HFF-Myc (cell line): ENCODE measurements at regions not wholly inside any gene's neighbourhood (a gene's known extent, or its start where the extent isn't known, plus 50 kb on each side); places are given as distances from the start of the nearest gene placed in this dataset.

Experiments used
- DNase-seq: peaks from one replicate; pipeline ENCODE4 v3.0.0-alpha.2; 2011; ENCODE audit warnings: low read depth; ENCODE audit errors: extremely low read depth
- H3K4me3 ChIP-seq: replicated peaks from 2 replicates; pipeline ENCODE4 v1.5.1; 2011; ENCODE audit warnings: low read depth, mild to moderate bottlenecking, control low read depth, low read length
- CTCF ChIP-seq: IDR thresholded peaks from 2 replicates; pipeline ENCODE4 v1.5.1; 2012; ENCODE audit warnings: mild to moderate bottlenecking, low read depth, low read length, control low read depth; ENCODE audit errors: missing control alignments

DNA sequence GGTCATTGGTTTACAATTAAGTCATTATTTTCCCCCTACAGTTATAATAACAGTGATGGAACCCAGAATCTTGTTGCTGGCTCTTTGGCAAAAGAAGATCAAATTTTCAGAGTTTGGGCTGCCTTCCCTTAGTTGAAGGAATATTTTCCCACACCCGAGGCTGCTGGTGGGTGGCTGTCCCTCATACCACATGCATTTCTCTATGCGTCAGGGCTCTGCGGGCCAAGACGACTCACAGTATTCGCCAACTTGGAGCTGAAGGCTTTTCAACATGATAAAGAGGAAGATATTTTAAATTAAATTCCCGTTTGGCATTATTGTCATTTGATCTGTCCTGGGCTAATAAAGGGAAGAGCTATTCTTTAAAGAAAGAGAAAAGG, 102.2 kb upstream of the SASH1 start:
- no peak overlapping the region for H3K4me3 ChIP-seq
- no peak for TF ChIP-seq CTCF
- no peak for DNase-seq

DNA sequence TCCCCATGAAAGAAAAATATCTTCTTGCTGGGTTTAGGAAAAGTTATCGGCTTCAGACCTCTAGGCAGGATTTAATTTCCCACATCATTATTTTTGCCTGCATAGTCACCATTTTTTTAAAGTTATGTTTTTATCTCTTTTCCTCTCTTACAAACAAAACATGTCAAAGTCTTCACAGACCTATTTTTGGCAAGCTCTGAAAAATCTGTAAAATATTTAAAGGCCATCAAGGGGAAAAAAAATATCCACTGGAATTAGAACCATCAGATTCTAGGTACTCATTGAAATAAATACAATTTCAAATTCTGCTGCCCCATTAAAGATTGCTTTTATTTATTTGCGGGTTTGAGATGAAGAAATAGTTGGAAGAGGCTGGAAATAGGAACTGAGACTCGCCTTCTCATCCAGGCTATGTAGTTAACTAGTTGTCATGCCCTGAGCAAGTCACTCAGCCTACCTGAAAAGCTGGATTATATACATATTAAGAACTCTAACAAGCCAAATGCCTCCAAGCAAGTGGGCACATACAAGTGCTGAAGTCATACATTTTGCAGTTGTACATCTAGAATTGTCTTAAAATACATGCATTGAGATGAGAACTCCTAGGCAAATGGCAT, 101.7 kb upstream of the SASH1 start:
- no peak for DNase-seq
- no peak overlapping the region for H3K4me3 ChIP-seq
- TF ChIP-seq CTCF, result no peak

DNA sequence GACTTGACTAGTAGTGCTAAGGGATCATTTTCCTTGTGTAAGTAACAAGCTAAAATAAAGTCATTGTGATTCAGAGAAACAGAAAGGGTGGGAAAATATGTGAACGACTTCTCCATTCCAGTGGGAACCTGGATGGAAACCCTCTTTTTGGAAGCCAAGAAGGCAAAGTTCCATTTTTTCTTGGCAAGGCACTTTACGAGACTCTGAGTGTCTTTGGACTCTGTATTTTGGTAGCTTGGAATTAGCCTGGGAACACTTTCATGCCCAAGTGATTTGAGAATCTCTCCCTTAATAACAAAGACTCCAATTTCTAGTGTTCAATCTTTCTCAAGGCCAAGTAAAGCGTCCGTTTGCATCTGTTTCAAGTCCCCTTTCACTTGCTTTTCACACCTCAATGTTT, 100.5 kb upstream of the SASH1 start:
- no peak for TF ChIP-seq CTCF
- no peak for DNase-seq
- H3K4me3 ChIP-seq, result no peak overlapping the region

GRCh38 chr6:148244217-148244935, 98.3 kb upstream of the SASH1 start:
- DNase-seq, result no peak
- no peak for TF ChIP-seq CTCF

DNA sequence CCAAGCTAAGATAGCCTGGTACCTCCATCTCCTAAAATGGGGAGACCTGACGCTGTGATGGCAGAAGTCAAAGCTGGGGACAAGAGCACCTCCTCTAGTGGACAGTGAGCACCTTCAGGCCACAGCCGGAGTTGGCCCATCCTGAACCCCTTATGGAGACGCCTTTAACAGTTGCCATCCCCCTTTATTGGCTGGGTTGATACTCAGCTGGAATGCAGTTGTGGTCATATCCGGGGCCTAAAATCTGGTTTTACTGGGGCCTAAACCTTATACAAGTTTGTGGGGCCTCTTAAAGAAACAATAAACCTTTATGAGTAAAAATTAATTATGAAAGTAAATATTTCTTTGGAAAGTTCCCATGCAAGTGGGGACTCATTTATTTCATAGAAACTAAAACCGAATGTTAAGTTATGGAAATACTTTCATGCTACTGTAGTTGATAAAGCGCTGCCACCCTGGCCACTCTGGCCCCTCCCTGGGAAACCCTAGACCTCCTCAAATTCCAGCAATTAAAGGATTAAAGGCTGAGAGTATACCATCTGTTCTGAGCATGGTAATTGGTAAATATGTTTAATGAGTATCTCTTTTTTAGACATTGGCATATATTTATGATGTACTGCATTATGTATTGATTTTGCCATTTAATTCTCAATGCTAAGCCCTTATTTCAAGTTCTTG, 95.1 kb upstream of the SASH1 start:
- DNase-seq, result no peak

More at GRCh38 chr6:148244217-148244935, 98.3 kb upstream of the SASH1 start:
- no peak overlapping the region for H3K4me3 ChIP-seq

GRCh38 chr6:148249160-148249559, 93.5 kb upstream of the SASH1 start:
- H3K4me3 ChIP-seq, result no peak overlapping the region
- no peak for TF ChIP-seq CTCF
- DNase-seq, result no peak

More for the DNA sequence above, 95.1 kb upstream of the SASH1 start:
- H3K4me3 ChIP-seq, result no peak overlapping the region
- TF ChIP-seq CTCF, result no peak
